K562 (cell line): ENCODE measurements at regions not wholly inside any gene's neighbourhood (a gene's known extent, or its start where the extent isn't known, plus 50 kb on each side); places are given as distances from the start of the nearest gene placed in this dataset.
A peak's percentile ranks its signal among the peaks of the same experiment; 100 is the strongest.

Experiments used
- BCOR ChIP-seq: fragments of 450-650 bp; IDR thresholded peaks from 2 replicates; pipeline ENCODE4 v1.6.1; 2016
- C11orf30 ChIP-seq: fragments of 450-650 bp; IDR thresholded peaks from 2 replicates; pipeline ENCODE4 v1.6.1; 2016; ENCODE audit warnings: low read depth, mild to moderate bottlenecking
- CC2D1A ChIP-seq: fragments of 450-650 bp; IDR thresholded peaks from 2 replicates; pipeline ENCODE4 v1.6.1; 2017; ENCODE audit warnings: mild to moderate bottlenecking
- DIDO1 ChIP-seq: fragments of 450-650 bp; IDR thresholded peaks from 2 replicates; pipeline ENCODE4 v1.6.1; 2016; ENCODE audit warnings: low read depth, missing biosample characterization, missing genetic modification characterization
- DPF2 ChIP-seq: fragments of 450-650 bp; IDR thresholded peaks from 2 replicates; pipeline ENCODE4 v1.6.1; 2016
- ETV1 ChIP-seq: fragments of 450-650 bp; conservative IDR thresholded peaks from 2 replicates; pipeline ENCODE4 v1.6.1; 2016; ENCODE audit warnings: missing genetic modification characterization, control low read depth, low read depth, missing compliant biosample characterization
- MCM3 ChIP-seq: fragments of 450-650 bp; IDR thresholded peaks from 2 replicates; pipeline ENCODE4 v1.6.1; 2016
- RCOR1 ChIP-seq, 2 experiments: IDR thresholded peaks; 2 replicates each; pipeline ENCODE4 v1.6.1; 2012; ENCODE audit warnings: low read depth in 2 of 2, low read length in 2 of 2, borderline replicate concordance in 1 of 2, improper control_type of control experiment in 1 of 2
- SMARCA4 ChIP-seq: fragments of 450-650 bp; IDR thresholded peaks from 2 replicates; pipeline ENCODE4 v1.6.1; 2016
- STAT5B ChIP-seq: fragments of 250-450 bp; sonication (Bioruptor Pico); IDR thresholded peaks from 2 replicates; pipeline ENCODE4 v1.8.0; 2021; ENCODE audit warnings: mild to moderate bottlenecking, inconsistent platforms
- TCF3 ChIP-seq: sonication (generic); formaldehyde crosslinking; IDR thresholded peaks from 2 replicates; pipeline ENCODE4 v1.4.0; 2020; ENCODE audit warnings: mild to moderate bottlenecking, missing genetic modification reagents
- TOE1 ChIP-seq, 2 experiments: fragments of 450-650 bp in 1 of 2; sonication (generic) in 1 of 2; formaldehyde crosslinking in 1 of 2; IDR thresholded peaks; 2 replicates each; pipeline versions ENCODE4 v1.7.1 to v1.8.0; 2016 to 2022; ENCODE audit warnings: borderline replicate concordance in 2 of 2, mild to moderate bottlenecking in 2 of 2, antibody characterized with exemption in 1 of 2, inconsistent platforms in 1 of 2, low read depth in 1 of 2, missing genetic modification reagents in 1 of 2, moderate library complexity in 1 of 2
- TSC22D4 ChIP-seq: fragments of 450-650 bp; IDR thresholded peaks from 2 replicates; pipeline ENCODE4 v1.6.1; 2016; ENCODE audit warnings: missing genetic modification characterization, missing biosample characterization, control low read depth
- ZNF316 ChIP-seq: fragments of 450-650 bp; IDR thresholded peaks from 2 replicates; pipeline ENCODE4 v1.6.1; 2016
- TF ChIP-seq, protein P1 (sequence below): fragments of 450-650 bp; IDR thresholded peaks from 2 replicates; pipeline ENCODE4 v1.6.1; 2016; ENCODE audit warnings: low read depth
- TF ChIP-seq, protein P2 (sequence below): fragments of 450-650 bp; formaldehyde crosslinking; IDR thresholded peaks from 2 replicates; pipeline ENCODE4 v1.4.0; 2022; ENCODE audit warnings: missing genetic modification characterization

DNA sequence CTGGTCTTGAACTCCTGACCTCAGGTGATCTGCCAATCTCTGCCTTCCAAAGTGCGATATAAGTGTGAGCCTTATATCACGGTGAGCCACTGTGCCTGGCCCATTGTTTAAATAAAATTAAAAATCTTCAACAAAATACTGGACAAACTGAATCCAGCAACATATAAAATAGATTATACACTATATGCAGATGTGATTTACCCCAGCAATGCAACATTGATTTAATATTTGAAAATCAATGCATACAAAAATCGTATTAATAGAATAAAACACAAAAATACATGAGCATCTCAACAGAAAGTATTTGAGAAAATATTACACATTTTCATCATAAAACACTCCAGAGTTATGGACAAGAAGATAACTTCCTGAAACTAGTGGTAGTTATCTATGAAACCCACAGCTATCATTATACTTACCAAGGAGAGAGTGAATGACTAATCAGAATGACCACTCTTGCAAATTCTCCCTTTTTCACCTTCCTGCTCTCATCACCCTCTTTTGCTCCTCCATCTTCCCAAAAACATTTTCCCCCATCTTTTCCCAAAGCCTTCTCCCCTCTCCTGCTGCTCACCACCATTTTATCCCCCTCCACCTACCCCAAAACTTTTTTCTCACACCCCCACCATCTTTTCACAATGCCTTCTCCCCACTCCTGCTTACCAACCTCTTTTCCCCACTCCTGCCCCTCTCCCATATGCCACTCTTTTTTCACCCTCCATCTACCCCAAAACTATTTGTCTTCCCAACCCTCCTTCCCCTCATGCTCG, 122.1 kb upstream of the VPREB1 start (continued):
- TF ChIP-seq RCOR1 (IDR thresholded peaks at IDR 0.05; ENCODE audit: borderline replicate concordance in 1 of 2, low read depth in 2 of 2, low read length in 2 of 2) (peak in 1 of 2 experiments; percentile 43; a peak in 1 of 4 replicates), BCOR (peak; percentile 70), SMARCA4 (peak; percentile 70), C11orf30 (peak; percentile 90), STAT5B (CRISPR knock-in tag) (no peak), MCM3 (peak; percentile 75; the same call in 1 of the 2 replicates), TSC22D4 (peak; percentile 92), CC2D1A (peak; percentile 54; the same call in 1 of the 2 replicates), DIDO1 (tag) (peak; percentile 74; the same call in 1 of the 2 replicates), TOE1 (IDR thresholded peaks at IDR 0.05; ENCODE audit: borderline replicate concordance) (peak; percentile 65; the same call in 1 of the 2 replicates), TOE1 (CRISPR knock-in tag; IDR thresholded peaks at IDR 0.05; ENCODE audit: borderline replicate concordance, low read depth) (no peak), ETV1 (tag) (0 out of 2 replicates have a peak, but pooled peaks have one; percentile 32), ZNF316 (peak; percentile 84), TCF3 (CRISPR knock-in tag) (peak; percentile 73), DPF2 (peak; percentile 87)
- TF ChIP-seq, protein P1, sequence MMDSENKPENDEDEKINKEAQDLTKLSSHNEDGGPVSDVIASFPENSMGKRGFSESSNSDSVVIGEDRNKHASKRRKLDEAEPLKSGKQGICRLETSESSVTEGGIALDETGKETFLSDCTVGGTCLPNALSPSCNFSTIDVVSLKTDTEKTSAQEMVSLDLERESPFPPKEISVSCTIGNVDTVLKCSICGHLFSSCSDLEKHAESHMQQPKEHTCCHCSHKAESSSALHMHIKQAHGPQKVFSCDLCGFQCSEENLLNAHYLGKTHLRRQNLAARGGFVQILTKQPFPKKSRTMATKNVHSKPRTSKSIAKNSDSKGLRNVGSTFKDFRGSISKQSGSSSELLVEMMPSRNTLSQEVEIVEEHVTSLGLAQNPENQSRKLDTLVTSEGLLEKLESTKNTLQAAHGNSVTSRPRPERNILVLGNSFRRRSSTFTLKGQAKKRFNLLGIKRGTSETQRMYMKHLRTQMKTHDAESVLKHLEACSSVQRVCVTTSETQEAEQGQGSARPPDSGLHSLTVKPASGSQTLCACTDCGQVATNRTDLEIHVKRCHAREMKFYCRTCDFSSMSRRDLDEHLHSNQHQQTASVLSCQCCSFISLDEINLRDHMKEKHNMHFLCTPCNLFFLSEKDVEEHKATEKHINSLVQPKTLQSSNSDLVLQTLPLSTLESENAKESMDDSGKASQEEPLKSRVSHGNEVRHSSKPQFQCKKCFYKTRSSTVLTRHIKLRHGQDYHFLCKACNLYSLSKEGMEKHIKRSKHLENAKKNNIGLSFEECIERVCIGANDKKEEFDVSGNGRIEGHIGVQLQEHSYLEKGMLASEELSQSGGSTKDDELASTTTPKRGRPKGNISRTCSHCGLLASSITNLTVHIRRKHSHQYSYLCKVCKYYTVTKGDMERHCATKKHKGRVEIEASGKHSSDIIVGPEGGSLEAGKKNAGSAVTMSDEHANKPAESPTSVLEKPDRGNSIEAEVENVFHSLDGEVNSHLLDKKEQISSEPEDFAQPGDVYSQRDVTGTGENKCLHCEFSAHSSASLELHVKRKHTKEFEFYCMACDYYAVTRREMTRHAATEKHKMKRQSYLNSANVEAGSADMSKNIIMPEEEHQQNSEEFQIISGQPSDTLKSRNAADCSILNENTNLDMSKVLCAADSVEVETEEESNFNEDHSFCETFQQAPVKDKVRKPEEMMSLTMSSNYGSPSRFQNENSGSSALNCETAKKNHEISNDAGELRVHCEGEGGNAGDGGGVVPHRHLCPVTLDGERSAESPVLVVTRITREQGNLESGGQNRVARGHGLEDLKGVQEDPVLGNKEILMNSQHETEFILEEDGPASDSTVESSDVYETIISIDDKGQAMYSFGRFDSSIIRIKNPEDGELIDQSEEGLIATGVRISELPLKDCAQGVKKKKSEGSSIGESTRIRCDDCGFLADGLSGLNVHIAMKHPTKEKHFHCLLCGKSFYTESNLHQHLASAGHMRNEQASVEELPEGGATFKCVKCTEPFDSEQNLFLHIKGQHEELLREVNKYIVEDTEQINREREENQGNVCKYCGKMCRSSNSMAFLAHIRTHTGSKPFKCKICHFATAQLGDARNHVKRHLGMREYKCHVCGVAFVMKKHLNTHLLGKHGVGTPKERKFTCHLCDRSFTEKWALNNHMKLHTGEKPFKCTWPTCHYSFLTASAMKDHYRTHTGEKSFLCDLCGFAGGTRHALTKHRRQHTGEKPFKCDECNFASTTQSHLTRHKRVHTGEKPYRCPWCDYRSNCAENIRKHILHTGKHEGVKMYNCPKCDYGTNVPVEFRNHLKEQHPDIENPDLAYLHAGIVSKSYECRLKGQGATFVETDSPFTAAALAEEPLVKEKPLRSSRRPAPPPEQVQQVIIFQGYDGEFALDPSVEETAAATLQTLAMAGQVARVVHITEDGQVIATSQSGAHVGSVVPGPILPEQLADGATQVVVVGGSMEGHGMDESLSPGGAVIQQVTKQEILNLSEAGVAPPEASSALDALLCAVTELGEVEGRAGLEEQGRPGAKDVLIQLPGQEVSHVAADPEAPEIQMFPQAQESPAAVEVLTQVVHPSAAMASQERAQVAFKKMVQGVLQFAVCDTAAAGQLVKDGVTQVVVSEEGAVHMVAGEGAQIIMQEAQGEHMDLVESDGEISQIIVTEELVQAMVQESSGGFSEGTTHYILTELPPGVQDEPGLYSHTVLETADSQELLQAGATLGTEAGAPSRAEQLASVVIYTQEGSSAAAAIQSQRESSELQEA = peak; percentile 36; the same call in 1 of the 2 replicates
- TF ChIP-seq, protein P2, sequence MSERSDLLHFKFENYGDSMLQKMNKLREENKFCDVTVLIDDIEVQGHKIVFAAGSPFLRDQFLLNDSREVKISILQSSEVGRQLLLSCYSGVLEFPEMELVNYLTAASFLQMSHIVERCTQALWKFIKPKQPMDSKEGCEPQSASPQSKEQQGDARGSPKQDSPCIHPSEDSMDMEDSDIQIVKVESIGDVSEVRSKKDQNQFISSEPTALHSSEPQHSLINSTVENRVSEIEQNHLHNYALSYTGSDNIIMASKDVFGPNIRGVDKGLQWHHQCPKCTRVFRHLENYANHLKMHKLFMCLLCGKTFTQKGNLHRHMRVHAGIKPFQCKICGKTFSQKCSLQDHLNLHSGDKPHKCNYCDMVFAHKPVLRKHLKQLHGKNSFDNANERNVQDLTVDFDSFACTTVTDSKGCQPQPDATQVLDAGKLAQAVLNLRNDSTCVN (CRISPR knock-in tag) = peak; percentile 96
- TF ChIP-seq, all 486 proteins: peak for 75
